Keratinocyte (primary cell): ENCODE measurements at regions not wholly inside any gene's neighbourhood (a gene's known extent, or its start where the extent isn't known, plus 50 kb on each side); places are given as distances from the start of the nearest gene placed in this dataset.
A peak's percentile ranks its signal among the peaks of the same experiment; 100 is the strongest.

ENCODE experiments used
- EZH2 ChIP-seq: IDR thresholded peaks from one replicate; pipeline ENCODE4 v1.6.1; 2012; ENCODE audit warnings: inconsistent platforms, mild to moderate bottlenecking, low read length, moderate library complexity
- TF ChIP-seq, protein P1 (sequence below), 3 experiments: IDR thresholded peaks in 1 of 3; conservative IDR thresholded peaks in 1 of 3; optimal IDR thresholded peaks in 1 of 3; 2 replicates in 2 of 3; 3 replicates in 1 of 3; pipeline versions ENCODE3 to v1.5.1; 2011; ENCODE audit warnings: low read length in 3 of 3, mild to moderate bottlenecking in 3 of 3, moderate library complexity in 2 of 3, control low read depth in 1 of 3, inconsistent platforms in 1 of 3; ENCODE audit not compliant: insufficient read depth in 2 of 3; ENCODE audit errors: extremely low read depth in 1 of 3

DNA sequence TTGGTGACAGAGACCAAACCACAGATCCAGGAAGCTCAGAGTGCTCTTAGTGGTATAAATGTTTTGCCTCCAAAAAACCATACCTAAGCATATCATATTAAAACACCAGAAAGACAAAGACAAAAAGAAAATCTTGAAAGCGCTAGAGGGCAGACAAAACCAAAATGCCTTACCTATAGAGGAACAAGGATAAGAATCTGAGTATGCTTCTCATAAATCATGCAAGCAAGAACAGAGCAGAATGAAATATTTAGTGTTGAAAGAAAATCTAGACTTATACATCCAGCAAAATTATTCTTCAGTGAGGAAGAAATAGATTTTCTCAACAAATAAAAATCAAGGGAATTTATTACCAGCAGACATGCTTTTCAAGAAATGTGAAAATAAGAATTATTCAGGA, 941.0 kb upstream of the INTU start:
- TF ChIP-seq, protein P1, sequence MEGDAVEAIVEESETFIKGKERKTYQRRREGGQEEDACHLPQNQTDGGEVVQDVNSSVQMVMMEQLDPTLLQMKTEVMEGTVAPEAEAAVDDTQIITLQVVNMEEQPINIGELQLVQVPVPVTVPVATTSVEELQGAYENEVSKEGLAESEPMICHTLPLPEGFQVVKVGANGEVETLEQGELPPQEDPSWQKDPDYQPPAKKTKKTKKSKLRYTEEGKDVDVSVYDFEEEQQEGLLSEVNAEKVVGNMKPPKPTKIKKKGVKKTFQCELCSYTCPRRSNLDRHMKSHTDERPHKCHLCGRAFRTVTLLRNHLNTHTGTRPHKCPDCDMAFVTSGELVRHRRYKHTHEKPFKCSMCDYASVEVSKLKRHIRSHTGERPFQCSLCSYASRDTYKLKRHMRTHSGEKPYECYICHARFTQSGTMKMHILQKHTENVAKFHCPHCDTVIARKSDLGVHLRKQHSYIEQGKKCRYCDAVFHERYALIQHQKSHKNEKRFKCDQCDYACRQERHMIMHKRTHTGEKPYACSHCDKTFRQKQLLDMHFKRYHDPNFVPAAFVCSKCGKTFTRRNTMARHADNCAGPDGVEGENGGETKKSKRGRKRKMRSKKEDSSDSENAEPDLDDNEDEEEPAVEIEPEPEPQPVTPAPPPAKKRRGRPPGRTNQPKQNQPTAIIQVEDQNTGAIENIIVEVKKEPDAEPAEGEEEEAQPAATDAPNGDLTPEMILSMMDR (optimal IDR thresholded peaks at IDR 0.05 in 1 of 3, IDR thresholded peaks at IDR 0.05 in 1 of 3, conservative IDR thresholded peaks at IDR 0.05 in 1 of 3; ENCODE audit: extremely low read depth in 1 of 3, insufficient read depth in 2 of 3, low read length in 3 of 3): peak in 1 of 3 experiments; percentile 19
- no peak for TF ChIP-seq EZH2
